AG09319 (cell line): ENCODE measurements at regions not wholly inside any gene's neighbourhood (a gene's known extent, or its start where the extent isn't known, plus 50 kb on each side); places are given as distances from the start of the nearest gene placed in this dataset.
"Not testable (repeated sequence)": the region's sequence is repeated elsewhere in the genome, so short reads cannot be mapped to it uniquely, and the experiment has no call there.

Experiments
- DNase-seq: peaks from one replicate; pipeline ENCODE4 v3.0.0-alpha.2; 2010; ENCODE audit warnings: low read depth; ENCODE audit errors: extremely low read depth
- CTCF ChIP-seq: IDR thresholded peaks from 2 replicates; pipeline ENCODE4 v1.5.1; 2011; ENCODE audit warnings: low read depth, mild to moderate bottlenecking, inconsistent platforms, low read length, moderate library complexity

DNA sequence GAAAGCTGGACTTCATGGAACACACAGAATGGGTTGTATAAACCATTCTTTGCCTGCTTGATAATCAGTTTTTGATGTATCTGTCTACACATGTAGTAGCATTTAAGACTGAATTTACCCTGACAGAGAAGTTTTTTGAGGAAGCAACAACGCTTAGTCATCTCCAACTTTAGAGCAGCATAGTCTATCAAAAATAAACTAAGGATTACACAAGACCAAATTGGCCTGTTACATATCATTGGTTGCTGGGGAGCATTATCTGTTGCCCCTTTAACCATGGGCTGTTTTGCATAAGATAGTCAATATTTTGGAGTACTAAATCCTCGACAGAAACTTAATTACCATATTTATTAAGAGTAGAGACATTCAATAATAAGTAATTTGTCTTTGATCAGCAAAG is 347.4 kb downstream of the FAM47B start:
- no peak for DNase-seq
- no peak for TF ChIP-seq CTCF

DNA sequence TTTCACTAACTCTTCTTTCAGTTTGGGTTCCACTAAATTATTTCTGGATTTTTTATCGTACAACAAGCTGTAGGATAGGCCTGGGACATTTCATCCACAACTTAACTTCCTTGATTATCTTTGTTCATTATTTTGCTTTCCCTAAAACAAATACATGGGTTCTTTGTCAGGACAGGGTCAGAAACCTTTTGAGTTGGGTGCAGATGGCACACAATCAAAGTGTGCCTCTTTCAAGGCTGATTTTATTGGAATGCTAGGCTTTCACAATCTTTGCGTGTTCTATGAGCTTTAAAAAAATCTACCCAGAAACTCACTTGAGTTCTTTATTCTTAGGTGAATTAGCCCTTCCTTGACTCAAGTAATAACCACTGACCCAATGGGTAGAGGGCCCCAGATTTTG is 348.4 kb downstream of the FAM47B start:
- no peak for DNase-seq
- TF ChIP-seq CTCF = no peak

DNA sequence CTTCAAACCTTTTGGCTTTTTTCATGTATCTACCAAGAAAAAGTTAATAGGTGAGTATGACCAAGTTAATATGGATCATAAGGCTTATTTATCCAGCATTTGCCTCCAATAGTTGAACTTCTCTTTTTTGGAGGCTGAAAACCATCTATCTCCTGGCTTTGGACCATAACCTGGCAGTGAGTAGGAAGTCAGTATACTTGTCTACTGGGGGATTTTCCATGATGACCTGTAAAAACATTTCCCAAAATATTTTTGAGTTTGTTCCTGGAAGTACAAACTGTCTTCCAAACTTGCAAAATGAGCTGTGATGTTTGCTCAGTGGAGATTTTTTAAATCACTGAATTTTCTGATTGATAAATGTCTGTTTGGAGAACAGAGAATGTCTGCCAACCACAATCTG is 349.9 kb downstream of the FAM47B start:
- no peak for DNase-seq
- TF ChIP-seq CTCF = no peak

DNA sequence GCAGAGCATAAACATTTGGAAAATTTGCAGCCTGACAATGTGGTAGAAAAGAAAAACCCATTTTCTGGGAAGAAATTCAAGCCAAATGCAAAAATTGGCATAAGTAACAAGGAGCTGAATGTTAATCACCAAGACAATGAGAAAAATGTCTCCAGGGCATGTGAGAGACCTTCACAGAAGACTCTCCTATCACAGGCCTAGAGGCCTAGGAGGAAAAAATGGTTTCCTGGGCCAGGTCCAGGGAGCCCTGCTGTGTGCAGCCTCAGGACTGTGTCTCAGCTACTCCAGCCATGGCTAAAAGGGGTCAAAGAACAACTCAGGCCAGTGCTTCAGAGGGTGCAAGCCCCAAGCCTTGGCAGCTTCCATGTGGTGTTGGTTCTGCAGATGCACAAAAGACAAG is 362.4 kb downstream of the FAM47B start:
- not testable (repeated sequence) for DNase-seq

DNA sequence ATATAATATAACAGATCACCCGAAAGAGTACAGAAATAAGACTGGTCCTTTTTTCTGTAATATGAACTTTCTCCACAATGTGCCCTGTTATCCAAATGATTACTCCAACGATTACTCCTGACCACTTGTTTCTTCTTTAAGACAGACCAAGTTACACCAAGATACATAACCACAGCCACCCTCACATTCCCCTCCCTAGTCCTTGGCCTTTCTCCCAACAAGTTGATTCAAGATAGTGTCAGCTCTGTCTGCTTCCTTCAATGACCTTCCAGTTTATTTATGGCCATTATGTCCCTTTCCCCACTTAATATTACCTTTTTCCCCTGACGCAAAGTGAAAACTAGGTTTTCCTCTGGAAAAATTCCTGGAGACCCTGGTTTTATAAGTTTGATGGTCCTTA is 397.2 kb downstream of the FAM47B start:
- TF ChIP-seq CTCF = no peak
- no peak for DNase-seq

DNA sequence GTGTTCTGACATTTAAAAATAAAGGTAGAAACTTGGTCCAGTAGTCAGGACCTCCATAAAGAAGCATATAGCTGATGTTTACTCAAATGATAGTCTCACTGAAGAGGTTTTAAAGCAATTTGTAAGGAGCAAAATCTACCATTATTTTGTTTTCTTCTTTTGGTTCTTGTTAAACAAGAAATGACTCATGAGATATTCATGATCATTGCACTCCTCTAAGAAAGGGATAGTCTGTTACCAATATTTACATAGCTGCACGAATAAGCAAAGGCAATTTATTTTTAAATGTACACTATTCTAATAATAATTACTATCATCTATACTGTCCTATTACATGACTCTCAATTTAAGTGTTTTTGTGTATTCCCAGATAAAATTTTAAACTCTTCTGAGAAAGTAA is 397.9 kb downstream of the FAM47B start:
- TF ChIP-seq CTCF = no peak
- no peak for DNase-seq

DNA sequence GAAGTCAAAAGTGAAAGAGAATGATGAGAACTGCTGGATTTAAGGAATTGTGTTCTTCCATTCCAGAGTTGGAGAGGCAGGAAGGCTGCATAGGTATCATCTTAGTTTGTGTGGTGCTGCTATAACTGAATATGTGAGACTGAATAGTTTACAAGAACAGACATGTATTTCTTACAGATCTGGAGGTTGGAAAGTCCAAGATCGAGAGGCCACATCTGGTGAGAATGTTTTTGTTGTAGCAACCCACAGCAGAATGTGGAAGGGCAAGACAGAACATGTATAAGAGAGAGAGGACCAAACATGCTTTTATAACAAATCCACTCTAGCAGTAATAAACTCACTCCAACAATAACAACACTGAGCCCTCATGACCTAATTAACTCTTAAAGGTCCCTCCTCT is 408.6 kb downstream of the FAM47B start:
- DNase-seq = no peak
- no peak for TF ChIP-seq CTCF

DNA sequence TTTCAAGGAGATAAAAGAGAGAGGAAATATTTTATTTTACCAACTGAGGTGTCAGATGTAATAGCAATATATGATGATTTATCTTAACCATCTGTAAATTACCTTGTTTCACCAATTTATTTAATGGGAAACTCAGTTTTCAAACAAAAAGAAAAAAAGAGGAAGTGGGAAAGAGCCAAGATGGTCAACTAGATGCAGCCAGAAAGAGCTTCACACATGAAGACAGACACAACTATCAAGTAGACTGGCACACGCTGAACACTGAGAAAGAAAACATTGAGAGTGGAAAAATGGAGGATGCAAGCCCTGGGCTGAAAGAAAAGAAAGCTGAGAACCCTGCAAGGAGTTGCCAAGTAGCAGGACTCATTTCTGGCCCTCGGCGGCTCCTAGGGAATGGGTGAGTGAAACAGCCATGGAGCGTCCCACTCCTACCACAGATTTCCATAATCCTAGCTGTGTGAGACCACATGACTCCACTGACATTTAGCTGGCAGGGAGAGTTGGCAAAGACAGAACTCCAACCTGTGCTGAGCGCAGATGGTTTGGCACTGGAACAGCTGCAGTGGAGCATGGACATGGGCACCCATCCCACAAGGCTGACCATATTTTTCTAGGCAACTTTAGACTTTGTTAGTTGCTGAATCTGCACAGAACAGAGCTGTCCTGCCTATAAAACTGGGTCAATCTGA is 409.3 kb downstream of the FAM47B start:
- DNase-seq = no peak
- TF ChIP-seq CTCF = no peak
